Activated T-cell treated with anti-CD3 and anti-CD28 coated beads, Interleukin-2, amount 50 U/mL, for 72 hours (primary cell): ENCODE measurements at regions not wholly inside any gene's neighbourhood (a gene's known extent, or its start where the extent isn't known, plus 50 kb on each side); places are given as distances from the start of the nearest gene placed in this dataset.

Experiments used
- ATAC-seq, 2 donors: fragments of 150-1000 bp; cut with Tn5 transposase; replicated peaks in 1 of 2; 2 replicates each; pipeline ENCODE4 v1.10.0; 2021; ENCODE audit warnings: moderate library complexity in 2 of 2, mild to moderate bottlenecking in 1 of 2
- DNase-seq, 2 donors: peaks; one replicate each; pipeline ENCODE4 v3.0.0; 2021 to 2022; ENCODE audit warnings: mixed read lengths in 1 of 2
- H3K27ac Mint-ChIP-seq: one replicate; pipeline ENCODE4 v1.8.0; 2022; ENCODE audit warnings: mild to moderate bottlenecking, moderate library complexity, mixed read lengths
- H3K27me3 Mint-ChIP-seq: one replicate; pipeline ENCODE4 v1.8.0; 2022; ENCODE audit warnings: low read depth, mixed read lengths
- H3K36me3 Mint-ChIP-seq, 2 donors: one replicate each; pipeline ENCODE4 v1.8.0; 2022; ENCODE audit warnings: mixed read lengths in 2 of 2, mild to moderate bottlenecking in 1 of 2; ENCODE audit not compliant: insufficient read depth in 2 of 2
- H3K4me1 Mint-ChIP-seq: one replicate; pipeline ENCODE4 v1.8.0; 2022; ENCODE audit warnings: low read depth, mixed read lengths
- H3K4me3 Mint-ChIP-seq, 2 donors: one replicate each; pipeline ENCODE4 v1.8.0; 2022; ENCODE audit warnings: mild to moderate bottlenecking in 2 of 2, mixed read lengths in 2 of 2, moderate library complexity in 2 of 2
- H3K9me3 Mint-ChIP-seq, 2 donors: one replicate each; pipeline ENCODE4 v1.8.0; 2022; ENCODE audit warnings: mixed read lengths in 2 of 2

DNA sequence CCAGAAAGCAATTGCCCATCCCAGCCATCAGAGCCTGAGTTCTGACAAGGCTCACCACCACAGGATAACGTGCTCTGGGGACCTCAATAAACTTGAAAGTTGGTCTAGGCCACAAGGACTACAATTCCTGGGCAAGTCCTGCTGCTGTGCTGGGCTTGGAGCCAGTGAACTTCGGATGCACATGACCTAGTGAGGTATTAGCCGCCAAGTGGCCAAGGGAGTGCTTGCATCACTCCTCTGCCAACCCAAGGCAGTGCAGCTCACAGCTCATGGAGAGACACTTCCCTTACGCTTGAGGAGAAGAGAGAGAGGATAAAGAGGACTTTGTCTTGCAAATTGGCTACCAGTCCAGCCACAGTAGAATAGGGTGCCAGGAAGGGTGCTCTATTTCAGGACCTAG lies 219.6 kb downstream of the MBD2 start:
- H3K9me3 Mint-ChIP-seq: peaks cover 0 to 2% of the 10 kb centered on the region in 2 donors

DNA sequence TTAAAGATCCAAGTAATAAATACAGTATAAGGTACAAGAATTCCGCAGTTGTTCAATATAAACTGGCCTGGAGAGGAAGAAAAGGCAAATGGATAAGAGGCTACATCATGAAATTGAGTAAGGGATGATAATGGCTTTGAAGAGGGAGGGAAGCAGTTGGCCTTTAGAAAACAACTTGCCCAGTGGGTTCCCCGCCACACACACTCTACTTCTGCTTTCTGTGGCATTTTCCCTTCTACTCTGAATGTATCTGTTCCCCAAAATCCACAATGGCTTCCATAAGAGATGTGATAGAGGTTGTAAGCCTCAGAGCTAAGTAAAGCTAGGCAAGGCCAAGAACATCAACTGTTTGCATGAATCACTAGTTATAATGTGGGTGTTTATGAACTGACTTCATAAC lies 221.3 kb downstream of the MBD2 start:
- Mint-ChIP-seq H3K4me3 (no peak overlapping the region), H3K27ac (no peak overlapping the region), H3K36me3 (no peaks in the 10 kb centered on the region), H3K4me1 (no peaks in the 10 kb centered on the region), H3K9me3 (peaks cover 0 to 2% of the 10 kb centered on the region in 2 donors), H3K27me3 (no peaks in the 10 kb centered on the region)
- ATAC-seq (no peak), DNase-seq (no peak)

More for the DNA sequence above, 219.6 kb downstream of the MBD2 start:
- H3K27ac Mint-ChIP-seq: no peak overlapping the region
- DNase-seq (no peak), ATAC-seq (no peak)
- H3K4me1 Mint-ChIP-seq: no peaks in the 10 kb centered on the region
- H3K27me3 Mint-ChIP-seq: no peaks in the 10 kb centered on the region
- H3K36me3 Mint-ChIP-seq: no peaks in the 10 kb centered on the region
- H3K4me3 Mint-ChIP-seq: no peak overlapping the region

DNA sequence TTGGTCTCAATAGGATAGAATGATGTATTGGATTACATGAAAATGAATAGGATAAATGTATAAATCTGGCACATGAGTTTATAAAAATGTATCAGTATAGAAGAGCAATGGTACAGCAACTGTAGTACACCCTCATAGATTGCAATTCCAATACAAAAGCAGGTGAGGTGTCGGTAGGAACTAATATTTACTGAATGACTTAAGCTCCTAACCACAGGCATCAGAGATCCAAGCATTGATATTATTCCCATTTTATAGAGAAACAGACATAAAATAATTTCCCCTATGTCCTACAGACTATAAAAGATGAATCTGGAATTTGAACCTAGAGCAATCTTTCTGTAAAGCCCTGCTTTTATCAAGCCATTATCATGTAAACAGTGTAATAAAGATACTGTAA lies 227.4 kb downstream of the MBD2 start:
- Mint-ChIP-seq H3K36me3 (no peaks in the 10 kb centered on the region), H3K4me1 (no peaks in the 10 kb centered on the region), H3K27me3 (no peaks in the 10 kb centered on the region), H3K9me3 (no peaks in the 10 kb centered on the region), H3K4me3 (no peak overlapping the region), H3K27ac (no peak overlapping the region)
- no peak for DNase-seq
- ATAC-seq: no peak

DNA sequence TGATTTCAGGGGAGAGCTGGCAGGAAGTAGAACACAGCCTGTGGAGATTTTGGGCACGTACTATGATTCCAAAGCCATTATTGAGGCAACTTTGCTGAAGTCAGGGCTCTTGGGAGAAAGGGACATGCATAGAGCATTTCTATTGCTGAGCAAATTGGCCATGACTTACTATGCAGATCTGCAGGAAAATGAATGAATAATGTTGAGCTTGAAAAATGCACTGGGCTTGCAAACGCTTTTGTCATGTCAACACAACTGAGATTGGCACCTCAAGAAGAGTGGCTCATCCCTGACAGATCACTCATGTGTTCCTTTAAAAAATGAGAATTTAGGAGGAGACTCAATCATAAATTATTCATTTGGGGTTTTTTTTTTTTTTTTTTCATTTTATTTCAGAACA lies 230.5 kb downstream of the MBD2 start:
- Mint-ChIP-seq H3K9me3 (peaks cover 0 to 1% of the 10 kb centered on the region in 2 donors), H3K4me3 (no peak overlapping the region), H3K27ac (no peak overlapping the region), H3K4me1 (no peaks in the 10 kb centered on the region), H3K36me3 (no peaks in the 10 kb centered on the region), H3K27me3 (no peaks in the 10 kb centered on the region)
- no peak for ATAC-seq
- no peak for DNase-seq

DNA sequence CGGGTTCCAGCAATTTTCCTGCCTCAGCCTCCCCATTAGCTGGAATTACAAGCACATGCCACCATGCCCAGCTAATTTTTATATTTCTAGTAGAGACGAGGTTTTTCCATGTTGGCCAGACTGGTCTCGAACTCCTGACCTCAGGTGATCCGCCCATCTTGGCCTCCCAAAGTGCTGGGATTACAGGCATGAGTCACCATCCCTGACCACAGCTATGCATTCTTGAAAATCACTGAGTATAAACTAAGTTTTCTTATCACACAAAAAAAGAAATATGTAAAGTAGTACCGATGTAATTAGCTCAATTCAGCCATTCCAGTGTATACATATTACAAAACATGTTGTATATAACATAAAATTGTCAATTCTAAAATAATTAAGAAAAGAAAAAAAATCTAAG lies 232.7 kb downstream of the MBD2 start:
- Mint-ChIP-seq H3K27me3 (no peaks in the 10 kb centered on the region), H3K9me3 (peaks cover 0 to 1% of the 10 kb centered on the region in 2 donors), H3K4me1 (no peaks in the 10 kb centered on the region), H3K36me3 (no peaks in the 10 kb centered on the region), H3K4me3 (no peak overlapping the region), H3K27ac (no peak overlapping the region)
- no peak for ATAC-seq
- no peak for DNase-seq

DNA sequence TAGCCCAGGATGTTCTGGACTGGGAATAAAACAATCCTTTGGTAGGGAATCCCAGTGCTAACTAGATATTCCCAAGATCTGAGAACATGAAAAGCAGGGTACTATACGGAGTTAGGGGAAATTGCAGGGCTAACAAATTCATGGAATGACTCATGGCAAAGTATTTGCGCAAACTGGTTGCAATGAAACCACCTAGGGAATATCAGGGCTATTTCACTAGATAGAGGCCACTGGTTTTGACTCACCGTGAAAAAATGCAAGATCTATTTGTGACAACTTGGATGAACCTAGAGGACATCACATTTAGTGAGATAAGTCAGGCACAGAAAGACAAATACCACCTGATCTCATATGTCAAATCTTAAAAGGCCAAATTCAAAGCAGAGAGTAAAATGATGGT lies 233.3 kb downstream of the MBD2 start:
- no peaks in the 10 kb centered on the region for H3K4me1 Mint-ChIP-seq
- peaks cover 0 to 1% of the 10 kb centered on the region in 2 donors for H3K9me3 Mint-ChIP-seq
- no peak for DNase-seq
- H3K27me3 Mint-ChIP-seq: no peaks in the 10 kb centered on the region
- no peak overlapping the region for H3K4me3 Mint-ChIP-seq
- no peaks in the 10 kb centered on the region for H3K36me3 Mint-ChIP-seq
- H3K27ac Mint-ChIP-seq: no peak overlapping the region
- ATAC-seq: no peak

DNA sequence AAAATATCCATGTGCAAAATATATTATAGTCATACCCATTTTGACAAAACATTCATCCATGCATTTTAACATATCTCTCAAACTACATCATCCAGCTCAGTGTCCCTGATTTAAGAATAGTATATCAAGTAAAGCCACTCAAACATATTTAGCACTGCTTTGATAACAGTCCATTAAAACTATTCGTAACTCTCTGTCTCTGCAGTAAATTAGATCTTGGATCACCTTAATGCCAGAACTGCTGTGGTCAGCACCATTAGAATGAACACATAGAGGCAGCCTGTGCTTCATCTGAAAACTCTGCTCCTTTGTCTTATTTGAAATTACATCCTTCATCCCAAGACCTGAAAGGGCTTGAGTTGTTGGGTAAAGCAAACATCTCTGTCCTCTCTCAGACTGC lies 234.0 kb downstream of the MBD2 start:
- H3K27me3 Mint-ChIP-seq: no peaks in the 10 kb centered on the region
- H3K36me3 Mint-ChIP-seq: no peaks in the 10 kb centered on the region
- H3K9me3 Mint-ChIP-seq: peaks cover 0 to 1% of the 10 kb centered on the region in 2 donors
- no peaks in the 10 kb centered on the region for H3K4me1 Mint-ChIP-seq
- DNase-seq (no peak), ATAC-seq (no peak)
- H3K27ac Mint-ChIP-seq: no peak overlapping the region
- no peak overlapping the region for H3K4me3 Mint-ChIP-seq

DNA sequence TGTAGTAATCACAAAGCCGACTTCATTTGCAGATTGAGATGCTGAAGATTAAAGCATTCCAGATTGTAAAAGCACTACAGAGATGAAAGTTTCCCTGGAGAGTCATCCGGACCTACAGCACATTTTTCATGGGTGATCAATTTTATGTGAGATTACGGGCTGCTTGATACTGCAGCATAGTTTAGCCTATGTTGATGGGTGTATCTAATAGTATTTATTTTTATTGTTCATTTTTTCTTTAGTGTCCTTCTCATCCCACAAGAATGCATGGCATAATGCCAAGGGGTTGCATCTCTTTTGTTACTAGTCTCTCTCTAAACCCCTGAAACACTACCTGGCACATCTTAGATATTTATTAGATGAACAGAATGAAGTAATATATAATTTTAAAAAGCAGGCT lies 240.4 kb downstream of the MBD2 start:
- Mint-ChIP-seq H3K4me1 (no peaks in the 10 kb centered on the region), H3K36me3 (no peaks in the 10 kb centered on the region), H3K27ac (no peak overlapping the region), H3K27me3 (no peaks in the 10 kb centered on the region), H3K9me3 (peaks cover 2 to 5% of the 10 kb centered on the region in 2 donors), H3K4me3 (no peak overlapping the region)
- ATAC-seq (no peak), DNase-seq (no peak)

DNA sequence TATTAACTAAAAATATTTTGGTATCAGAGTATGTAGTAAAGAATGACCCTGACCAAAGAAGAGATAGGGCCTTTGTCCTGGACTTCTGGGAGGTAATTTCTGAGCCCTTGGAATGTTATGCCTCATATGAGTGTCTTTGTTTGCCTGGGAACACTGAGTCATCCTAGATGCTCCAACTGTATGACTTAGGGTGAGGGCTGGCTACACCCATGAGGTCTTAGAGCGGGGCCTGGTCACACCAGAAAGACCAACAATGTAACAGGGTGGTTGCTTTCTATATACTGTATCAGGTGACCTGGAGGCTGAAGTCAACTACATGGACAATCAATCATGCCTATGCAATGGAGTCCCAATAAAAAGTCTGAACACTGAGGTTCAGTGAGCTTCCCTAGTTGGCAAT lies 253.1 kb downstream of the MBD2 start:
- no peak overlapping the region for H3K27ac Mint-ChIP-seq
- peaks cover 2 to 8% of the 10 kb centered on the region in 2 donors for H3K9me3 Mint-ChIP-seq
- H3K36me3 Mint-ChIP-seq: peaks cover 2% of the 10 kb centered on the region in 2 donors
- H3K4me3 Mint-ChIP-seq: no peak overlapping the region
- H3K4me1 Mint-ChIP-seq: no peaks in the 10 kb centered on the region
- H3K27me3 Mint-ChIP-seq: no peaks in the 10 kb centered on the region
- no peak for ATAC-seq
- no peak for DNase-seq

DNA sequence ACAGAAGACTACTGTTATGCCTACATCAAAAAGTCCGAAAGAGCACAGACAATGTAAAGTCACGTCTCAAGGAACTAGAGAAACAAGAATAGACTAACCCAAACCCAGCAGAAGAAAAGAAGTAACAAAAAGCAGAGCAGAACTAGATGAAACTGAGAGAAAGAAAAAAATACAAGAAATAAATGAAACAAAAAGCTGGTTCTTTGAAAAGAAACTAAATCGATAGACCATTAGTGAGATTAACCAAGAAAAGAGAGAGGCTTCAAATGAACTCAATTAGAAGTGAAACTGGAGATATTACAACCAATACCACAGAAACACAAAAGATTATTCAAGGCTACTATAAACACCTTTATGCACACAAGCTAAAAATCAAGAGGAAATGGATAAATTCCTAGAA lies 271.8 kb downstream of the MBD2 start:
- H3K27ac Mint-ChIP-seq: no peak overlapping the region
- no peaks in the 10 kb centered on the region for H3K4me1 Mint-ChIP-seq
- H3K4me3 Mint-ChIP-seq: no peak overlapping the region
- DNase-seq (no peak), ATAC-seq (no peak)
- H3K27me3 Mint-ChIP-seq: no peaks in the 10 kb centered on the region
- H3K36me3 Mint-ChIP-seq: no peaks in the 10 kb centered on the region
- peaks cover 0 to 1% of the 10 kb centered on the region in 2 donors for H3K9me3 Mint-ChIP-seq

DNA sequence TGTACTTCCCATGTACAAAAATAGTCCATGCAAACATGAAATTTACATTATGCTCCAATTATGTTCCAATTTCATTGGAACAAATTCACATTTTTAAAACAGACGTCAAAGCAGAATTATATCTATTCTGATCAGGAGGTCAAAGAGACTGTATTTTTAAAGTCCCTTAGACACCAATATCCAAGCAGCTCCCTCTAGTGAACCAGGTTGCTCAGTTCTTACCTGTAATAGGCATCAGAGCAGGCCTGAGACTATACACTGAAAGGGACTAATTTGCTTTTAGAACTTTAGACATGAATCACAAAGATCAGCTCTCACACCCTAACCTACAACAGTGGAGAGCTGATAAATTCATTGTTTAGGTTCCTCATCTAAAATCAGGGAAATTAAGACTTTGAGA lies 273.9 kb downstream of the MBD2 start:
- DNase-seq (no peak), ATAC-seq (no peak)
- Mint-ChIP-seq H3K9me3 (peaks cover 0 to 4% of the 10 kb centered on the region in 2 donors), H3K4me1 (no peaks in the 10 kb centered on the region), H3K36me3 (no peaks in the 10 kb centered on the region), H3K27me3 (no peaks in the 10 kb centered on the region), H3K27ac (no peak overlapping the region), H3K4me3 (no peak overlapping the region)

DNA sequence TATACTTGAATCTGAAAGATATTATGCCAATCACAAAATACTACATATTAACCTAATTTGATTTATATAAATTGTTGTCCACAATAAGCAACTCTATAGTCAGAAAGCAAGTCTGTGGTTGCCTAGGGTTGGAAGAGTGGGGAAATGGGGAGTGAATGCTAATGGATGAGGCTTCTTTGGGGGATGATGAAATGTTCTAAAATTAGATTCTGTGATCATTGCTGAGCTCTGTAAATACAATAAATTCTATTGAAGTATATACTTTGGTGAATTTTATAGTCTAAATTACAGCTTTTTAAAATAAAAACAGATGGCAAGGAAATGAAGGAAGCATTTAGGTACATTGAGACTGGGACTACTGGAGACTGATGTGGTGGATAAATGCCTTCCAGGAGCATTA lies 275.5 kb downstream of the MBD2 start:
- no peak overlapping the region for H3K4me3 Mint-ChIP-seq
- ATAC-seq (no peak), DNase-seq (no peak)
- H3K27ac Mint-ChIP-seq: no peak overlapping the region
- H3K27me3 Mint-ChIP-seq: no peaks in the 10 kb centered on the region
- H3K4me1 Mint-ChIP-seq: no peaks in the 10 kb centered on the region
- H3K36me3 Mint-ChIP-seq: no peaks in the 10 kb centered on the region
- H3K9me3 Mint-ChIP-seq: peaks cover 4 to 6% of the 10 kb centered on the region in 2 donors

DNA sequence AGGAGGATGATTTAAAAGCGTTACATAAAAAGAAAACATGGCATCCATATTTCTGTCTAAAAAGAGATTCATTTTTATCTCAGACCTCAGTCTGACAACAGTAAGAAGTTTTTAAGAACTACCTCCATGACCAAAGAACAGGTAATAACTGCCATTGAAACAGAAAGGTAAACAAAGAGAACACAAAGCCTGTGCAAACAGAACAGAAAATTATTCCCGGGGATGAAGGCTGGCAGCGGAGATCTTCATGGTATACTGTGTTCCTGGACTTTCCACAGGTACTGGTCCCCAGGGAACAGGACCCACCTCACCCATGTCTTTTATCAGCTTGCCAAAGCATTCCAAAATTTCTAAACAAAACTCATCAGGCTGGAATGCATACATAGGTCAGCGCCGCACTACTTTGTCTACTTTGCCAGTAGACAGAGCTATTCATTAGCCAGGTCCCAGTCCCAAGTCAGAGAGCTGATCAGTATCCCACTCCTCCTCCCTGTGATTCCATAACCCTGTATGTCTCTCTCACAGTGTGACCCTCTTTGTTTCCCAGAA lies 277.3 kb downstream of the MBD2 start:
- no peak for ATAC-seq
- H3K36me3 Mint-ChIP-seq: no peaks in the 10 kb centered on the region
- H3K4me3 Mint-ChIP-seq: no peak overlapping the region
- H3K9me3 Mint-ChIP-seq: peaks cover 4 to 6% of the 10 kb centered on the region in 2 donors
- no peaks in the 10 kb centered on the region for H3K27me3 Mint-ChIP-seq
- no peak overlapping the region for H3K27ac Mint-ChIP-seq
- DNase-seq: no peak
- H3K4me1 Mint-ChIP-seq: no peaks in the 10 kb centered on the region

DNA sequence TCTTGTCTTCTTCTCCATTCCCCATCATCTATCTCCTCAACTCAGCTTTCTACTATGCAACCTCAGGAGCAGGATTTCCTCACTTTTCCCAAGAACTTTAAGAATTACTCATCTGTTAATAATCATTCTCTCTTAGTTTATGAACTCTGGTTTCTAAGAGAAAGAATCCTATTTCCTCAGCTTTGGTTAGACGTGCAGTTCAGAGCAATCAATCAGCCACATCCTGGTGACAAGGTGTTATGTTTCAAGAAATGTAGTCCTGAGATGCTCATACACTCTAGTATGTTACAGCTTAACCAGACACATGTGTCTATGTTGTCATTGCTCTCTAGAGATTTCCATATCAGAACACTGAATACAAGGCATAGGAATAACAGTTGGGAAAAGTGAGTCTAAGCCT lies 277.9 kb downstream of the MBD2 start:
- DNase-seq (no peak), ATAC-seq (no peak)
- Mint-ChIP-seq H3K27me3 (no peaks in the 10 kb centered on the region), H3K36me3 (no peaks in the 10 kb centered on the region), H3K4me1 (no peaks in the 10 kb centered on the region), H3K9me3 (peaks cover 4 to 6% of the 10 kb centered on the region in 2 donors), H3K4me3 (no peak overlapping the region), H3K27ac (no peak overlapping the region)
